Fibroblast of skin of left biceps (primary cell): ENCODE measurements at regions not wholly inside any gene's neighbourhood (a gene's known extent, or its start where the extent isn't known, plus 50 kb on each side); places are given as distances from the start of the nearest gene placed in this dataset.

ENCODE experiments used
- DNase-seq, 2 experiments: peaks; one replicate each; pipeline ENCODE4 v3.0.0-alpha.2; 2013; ENCODE audit warnings: low read depth in 2 of 2

DNA sequence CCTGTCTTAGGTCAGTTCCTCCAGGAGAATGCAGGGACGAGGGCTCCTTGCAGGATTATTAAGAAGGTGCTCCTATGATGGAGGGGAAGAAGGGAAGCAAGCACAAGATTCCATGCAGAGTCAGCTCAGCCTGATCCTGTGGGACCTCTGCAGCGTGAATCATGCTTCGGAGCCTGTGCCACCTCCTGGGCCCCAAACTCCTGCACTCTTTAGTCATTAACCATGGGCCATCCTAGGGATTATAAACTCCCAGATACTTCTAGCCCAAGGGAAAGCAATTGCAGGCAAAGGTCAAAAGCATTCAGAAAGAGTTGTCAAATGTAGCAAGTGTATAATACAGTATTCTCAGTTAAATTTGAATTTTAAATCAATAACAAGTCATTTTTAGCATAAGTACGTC, 208.7 kb upstream of the PMEPA1 start:
- DNase-seq: no peak

GRCh38 chr20:57914205-57914604, 204.4 kb upstream of the PMEPA1 start:
- no peak for DNase-seq

- DNase-seq: no peak
Measured at GRCh38 chr20:57913156-57913930, 203.5 kb upstream of the PMEPA1 start.

DNA sequence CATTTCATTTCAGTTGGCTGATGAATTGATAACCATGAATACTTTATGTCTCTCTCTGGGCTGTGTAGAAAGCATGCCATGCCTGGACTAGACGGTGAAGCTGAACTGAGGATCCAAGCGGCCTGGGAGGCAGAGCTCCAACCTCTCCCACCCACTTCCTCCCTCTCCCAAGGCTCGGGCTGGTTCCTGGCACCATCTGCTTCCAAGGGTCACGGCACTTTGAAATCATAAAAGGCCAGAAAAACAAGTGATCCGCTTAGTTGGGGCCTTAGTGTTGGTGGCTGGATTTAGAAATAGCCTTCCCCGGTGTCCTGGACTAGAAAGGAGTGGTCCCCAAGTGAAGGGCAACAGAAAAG, 202.4 kb upstream of the PMEPA1 start:
- no peak for DNase-seq

DNA sequence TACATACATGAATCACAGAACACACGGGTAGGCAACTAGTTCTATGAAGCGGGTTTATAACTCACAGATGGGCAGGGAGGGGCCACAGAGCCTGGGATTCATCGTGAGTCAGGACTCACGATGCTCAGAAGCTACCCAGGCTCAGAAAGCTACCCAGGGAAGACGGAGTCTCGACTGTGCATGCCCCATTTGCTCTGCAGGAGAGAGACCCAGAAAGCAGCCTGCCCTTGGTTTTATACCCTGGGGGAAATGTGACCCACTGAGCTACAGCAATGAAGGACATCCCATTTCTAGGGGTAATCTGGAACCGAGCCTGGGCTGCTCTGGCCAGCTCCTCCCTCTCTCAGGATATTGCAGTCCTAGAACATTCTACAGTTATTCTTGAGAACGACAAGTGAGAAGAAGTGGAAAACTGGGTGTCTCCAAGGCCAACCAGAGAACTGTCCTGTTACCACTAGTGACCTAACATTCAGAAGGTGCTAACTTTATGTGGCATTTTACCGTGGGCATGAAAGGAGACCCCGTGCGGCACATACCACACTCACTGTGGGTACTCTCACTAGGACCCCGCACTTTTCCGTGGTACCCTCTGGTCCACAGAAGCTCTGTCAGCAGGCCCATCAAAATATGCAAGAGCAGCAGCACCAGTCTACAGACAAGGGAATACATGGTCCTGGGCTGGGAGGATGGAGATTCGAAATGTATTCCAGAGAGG, 201.9 kb upstream of the PMEPA1 start:
- DNase-seq: no peak

DNA sequence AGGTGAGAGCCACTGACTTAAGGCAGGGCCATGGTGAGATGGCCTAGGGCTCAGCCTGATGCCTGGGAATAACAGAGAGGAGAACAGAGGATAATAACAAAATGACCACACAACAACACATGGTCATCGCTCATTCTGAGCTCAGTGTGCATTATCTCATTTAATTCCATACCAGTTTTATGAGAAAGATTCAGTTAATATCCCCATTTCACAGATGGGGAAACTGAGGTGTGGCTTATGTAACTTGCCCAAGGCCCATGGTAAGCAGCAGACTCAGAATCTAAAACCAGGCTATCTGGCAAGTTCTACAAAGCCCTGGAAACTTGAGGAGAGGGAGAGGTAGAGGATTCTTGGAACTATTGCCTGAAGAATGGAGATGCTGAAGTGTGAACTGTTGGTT, 200.9 kb upstream of the PMEPA1 start:
- no peak for DNase-seq

- DNase-seq: no peak
Measured at GRCh38 chr20:57909763-57910331, 200.0 kb upstream of the PMEPA1 start.

DNA sequence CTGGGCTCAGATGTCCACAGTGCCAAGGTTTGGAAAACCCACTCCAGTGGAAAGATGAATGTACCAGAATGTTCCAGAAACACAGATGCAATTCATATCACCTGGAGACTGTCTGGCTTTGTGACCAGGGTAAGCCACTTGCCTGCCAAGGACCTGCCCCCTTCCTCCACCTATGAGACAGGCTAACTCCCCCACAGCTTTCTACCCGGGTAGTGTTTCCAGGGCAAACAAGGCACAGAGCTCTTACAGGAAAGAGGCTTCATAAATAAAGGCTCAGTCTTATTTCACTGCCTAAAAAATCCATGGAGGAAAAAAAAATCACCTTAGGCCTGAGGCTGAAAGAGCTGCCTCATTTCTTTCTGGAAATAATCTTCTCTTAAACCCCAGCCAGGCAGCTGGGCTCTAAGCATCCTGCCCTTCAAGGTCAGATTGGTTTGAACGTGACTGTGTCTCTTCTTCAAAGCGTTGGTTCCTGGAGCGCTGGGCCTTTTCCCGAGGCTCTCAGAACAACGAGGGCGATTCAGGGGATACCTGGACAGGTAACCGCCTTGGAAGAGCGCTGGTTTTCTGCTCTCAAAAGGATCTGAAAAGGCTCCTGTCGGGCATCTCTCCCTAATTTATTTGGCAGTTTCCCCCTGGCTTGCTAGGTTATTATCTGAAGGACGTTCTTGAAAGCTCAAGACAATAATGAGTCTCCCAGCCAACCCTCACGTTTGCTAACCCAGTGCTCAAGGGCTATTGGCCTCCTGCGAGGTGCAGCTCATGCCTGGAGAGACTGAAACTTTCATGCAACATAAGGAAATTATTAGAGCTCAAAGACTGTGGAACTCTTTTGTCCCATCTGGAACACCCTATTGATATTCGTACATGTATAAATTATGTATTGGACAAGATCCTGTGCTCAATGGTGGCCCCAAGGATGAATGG, 199.2 kb upstream of the PMEPA1 start:
- DNase-seq: no peak

- DNase-seq: no peak
Measured at GRCh38 chr20:57908226-57908625, 198.4 kb upstream of the PMEPA1 start.

DNA sequence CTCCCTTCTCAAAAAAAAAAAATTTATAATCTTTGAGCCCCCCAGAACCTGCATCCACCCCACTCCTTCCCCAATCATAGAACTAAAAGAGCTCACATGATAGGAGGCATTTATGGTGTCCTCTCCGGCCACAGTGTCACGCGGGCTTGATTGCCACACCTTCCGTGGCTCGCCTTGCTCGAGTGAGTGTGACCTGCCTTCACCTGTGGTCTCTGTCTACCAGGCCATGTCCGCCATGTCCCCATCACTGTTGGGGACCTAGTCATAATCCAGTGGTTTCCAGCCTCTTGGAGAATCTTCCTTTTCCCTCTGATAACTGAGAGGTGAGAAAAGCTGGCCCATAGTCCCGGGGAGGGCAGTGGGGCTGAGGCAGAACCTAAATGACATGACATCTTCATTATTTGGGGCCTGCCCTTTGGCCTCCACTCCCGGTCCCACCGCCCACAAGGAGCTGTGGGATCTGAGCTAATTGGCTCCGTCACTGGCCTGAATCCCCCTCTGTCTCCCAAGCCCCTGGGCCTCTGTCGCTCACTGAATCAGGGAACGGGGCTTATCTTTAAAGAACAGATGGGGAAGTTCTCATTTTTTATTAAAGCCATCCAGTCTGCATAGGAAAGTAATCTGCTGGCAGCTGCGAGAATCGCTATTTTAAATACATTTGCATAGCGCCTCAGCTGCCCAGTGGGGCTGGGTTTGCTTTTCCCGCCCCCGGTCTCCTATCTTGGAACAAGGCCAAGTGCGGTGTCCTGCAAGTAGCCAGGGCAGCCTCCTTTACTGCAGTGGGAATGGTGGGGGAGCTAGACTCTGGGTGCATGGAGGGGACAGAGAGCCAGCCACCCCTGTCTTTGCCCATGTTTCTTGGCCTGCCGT, 197.6 kb upstream of the PMEPA1 start:
- DNase-seq: no peak

DNA sequence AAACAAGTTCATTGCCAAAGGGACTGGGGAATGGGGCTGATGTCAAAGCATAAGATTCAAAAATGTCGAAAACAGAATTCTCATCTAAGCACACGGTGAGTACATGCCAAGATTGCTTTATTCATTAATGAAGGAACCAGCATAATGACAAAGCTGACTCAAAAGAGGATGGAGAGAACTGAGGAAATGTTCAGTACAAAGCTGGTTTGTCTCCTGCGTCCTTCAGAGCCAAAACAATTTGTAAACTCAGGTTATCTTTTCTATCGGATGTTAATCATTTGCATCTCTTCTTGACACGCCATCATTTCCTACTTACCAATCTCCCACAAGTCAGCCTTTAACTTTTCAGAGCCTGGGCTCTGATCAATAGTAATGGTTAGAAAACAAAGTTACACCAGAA, 195.6 kb upstream of the PMEPA1 start:
- no peak for DNase-seq

GRCh38 chr20:57904314-57905105, 194.7 kb upstream of the PMEPA1 start:
- DNase-seq: no peak

DNA sequence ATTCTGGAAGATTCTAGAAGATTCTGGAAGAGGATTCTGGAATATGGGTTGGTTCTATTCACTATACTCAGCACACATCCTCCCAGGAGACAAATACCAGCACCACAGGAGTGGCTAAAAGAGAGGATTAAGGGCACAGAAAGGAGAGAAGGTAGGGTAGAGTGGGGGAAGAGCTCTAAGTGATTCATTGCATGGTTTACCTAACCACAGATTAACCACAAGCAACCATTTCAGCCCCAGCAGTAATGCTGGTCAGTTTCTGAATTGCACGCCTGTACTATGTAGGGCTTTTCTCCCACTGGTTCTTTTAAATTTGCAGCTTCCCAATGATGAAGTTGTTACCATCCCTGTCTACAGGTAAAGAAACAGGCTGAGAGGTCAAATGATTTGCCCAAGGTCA, 192.7 kb upstream of the PMEPA1 start:
- peak; percentile 44 to 47 for DNase-seq

DNA sequence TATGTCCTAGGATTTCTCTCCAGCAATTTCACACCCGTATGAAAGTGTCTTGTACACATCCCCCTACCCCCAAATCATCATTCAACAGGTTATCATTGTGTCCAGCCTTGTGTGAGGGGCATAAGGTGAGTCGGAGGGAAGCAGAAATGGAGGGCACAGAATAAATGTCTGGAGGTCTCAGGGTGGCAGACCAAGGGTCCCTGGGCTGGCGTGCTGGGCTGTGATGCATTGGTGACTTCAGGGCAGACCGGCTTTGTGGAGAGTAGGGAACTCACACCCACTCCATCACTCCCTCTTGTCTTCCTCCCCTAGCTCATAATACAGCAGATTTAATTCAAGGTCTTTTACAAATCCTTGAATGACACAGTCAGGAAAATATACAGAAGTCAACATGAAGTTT, 191.7 kb upstream of the PMEPA1 start:
- no peak for DNase-seq

- DNase-seq: no peak
Measured at GRCh38 chr20:57900226-57900905, 190.6 kb upstream of the PMEPA1 start.

DNA sequence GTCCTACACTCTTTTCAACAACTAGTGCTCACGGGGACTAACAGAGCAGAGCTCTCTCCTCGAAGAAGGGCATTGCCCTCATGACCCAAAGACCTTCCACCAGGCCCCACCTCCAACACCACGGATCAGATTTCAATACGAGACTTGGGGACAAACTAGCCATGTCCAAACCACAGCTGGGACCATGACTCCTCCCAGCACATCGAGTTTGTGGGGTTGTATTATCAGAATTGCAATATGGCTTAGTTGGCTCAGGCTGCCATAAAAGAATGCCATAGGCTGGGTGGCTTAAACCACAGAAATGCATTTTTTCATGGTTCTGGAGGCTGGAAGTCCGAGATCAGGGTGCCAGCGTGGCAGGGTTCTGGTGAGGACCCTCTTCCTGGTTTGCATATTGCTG, 189.7 kb upstream of the PMEPA1 start:
- no peak for DNase-seq

DNA sequence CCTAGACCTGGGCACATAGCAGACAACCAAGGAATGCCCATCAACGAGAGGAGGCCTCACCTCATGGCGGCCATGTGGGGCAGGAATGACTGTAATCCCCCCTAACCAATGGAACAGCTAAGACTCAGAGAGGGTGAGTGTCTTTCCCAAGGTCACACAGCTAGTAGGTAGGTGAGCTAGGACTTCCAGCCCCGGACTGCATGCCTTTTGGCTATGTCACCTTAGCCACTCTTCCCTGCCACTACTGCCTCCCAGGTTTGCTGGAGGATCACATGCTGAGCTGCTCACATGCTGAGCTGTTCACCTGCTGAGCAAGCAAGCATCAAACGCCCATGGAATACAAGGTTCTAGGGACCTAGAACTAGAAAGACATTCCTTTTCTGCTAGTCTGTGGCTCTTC, 188.5 kb upstream of the PMEPA1 start:
- no peak for DNase-seq

- DNase-seq: no peak
Measured at GRCh38 chr20:57897891-57898290, 188.1 kb upstream of the PMEPA1 start.

DNA sequence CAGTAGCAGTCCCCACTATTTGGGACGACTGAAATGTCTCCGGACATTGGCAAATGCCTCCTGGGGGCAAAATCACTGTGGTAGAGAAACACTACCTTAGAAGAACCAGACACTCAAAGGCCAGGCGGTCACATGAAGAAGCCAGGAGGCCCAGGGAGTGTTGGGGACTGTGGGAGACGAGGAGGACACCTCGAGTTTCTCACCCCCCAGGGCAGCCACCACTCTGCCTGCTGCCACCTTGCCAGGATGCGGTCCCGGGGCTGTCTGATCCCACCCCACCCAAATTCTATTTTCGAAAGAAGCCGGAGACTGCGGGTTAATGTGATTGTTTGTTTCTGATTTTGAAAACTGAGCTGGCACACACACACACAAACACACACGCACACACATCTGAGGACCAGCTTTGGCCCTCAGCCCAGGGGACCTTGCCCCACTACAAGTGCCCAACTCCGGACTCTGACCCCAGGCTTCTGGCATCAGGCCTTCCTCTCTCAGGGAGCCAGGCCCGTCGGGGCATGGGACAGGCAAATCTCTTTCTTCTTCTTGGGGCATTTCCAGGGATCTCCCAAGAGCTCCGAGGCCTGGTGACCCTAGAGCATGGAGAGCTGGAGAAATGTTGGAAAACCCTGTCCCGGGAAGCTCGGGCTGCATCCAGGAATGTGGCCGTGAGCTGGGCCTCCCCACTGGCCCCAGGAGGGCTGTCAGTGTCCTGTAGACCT, 187.5 kb upstream of the PMEPA1 start:
- no peak for DNase-seq
